ENCODE measurements at regions not wholly inside any gene's neighbourhood (a gene's known extent, or its start where the extent isn't known, plus 50 kb on each side); places are given as distances from the start of the nearest gene placed in this dataset.

DNA sequence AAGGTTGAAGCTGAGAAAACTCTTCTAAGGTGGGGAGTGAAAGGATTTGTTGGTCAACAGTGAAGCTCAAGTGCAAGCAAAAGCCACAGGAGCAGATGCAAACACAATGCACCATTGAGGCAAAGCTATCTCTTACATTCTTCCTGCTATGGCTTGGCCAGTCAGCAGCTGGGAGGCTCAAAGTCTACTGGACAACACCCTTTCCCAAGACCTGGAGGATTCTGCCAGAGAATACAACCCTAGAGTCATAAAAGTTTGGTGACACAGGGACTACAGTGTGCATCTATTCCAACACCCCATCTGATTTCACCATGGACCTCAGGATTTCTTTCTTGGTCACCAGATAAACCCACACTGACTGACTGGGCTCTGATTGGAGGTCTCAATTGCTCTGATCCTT is 342.0 kb downstream of the HRH4 start:
- TF ChIP-seq, protein P1, sequence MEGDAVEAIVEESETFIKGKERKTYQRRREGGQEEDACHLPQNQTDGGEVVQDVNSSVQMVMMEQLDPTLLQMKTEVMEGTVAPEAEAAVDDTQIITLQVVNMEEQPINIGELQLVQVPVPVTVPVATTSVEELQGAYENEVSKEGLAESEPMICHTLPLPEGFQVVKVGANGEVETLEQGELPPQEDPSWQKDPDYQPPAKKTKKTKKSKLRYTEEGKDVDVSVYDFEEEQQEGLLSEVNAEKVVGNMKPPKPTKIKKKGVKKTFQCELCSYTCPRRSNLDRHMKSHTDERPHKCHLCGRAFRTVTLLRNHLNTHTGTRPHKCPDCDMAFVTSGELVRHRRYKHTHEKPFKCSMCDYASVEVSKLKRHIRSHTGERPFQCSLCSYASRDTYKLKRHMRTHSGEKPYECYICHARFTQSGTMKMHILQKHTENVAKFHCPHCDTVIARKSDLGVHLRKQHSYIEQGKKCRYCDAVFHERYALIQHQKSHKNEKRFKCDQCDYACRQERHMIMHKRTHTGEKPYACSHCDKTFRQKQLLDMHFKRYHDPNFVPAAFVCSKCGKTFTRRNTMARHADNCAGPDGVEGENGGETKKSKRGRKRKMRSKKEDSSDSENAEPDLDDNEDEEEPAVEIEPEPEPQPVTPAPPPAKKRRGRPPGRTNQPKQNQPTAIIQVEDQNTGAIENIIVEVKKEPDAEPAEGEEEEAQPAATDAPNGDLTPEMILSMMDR (IDR thresholded peaks at IDR 0.05), result no peak
- TF ChIP-seq EZH2 (IDR thresholded peaks at IDR 0.05; ENCODE audit: borderline replicate concordance, insufficient read depth, low read depth, low read length, poor library complexity, severe bottlenecking), result no peak

Measured in B cell (primary cell).